Astrocyte (in vitro differentiated cells and primary cell): ENCODE measurements at regions not wholly inside any gene's neighbourhood (a gene's known extent, or its start where the extent isn't known, plus 50 kb on each side); places are given as distances from the start of the nearest gene placed in this dataset.

Experiments
- CTCF ChIP-seq: IDR thresholded peaks from 2 replicates; pipeline ENCODE4 v1.5.1; 2011; ENCODE audit warnings: low read depth, mild to moderate bottlenecking, inconsistent platforms, low read length, moderate library complexity; ENCODE audit not compliant: insufficient read depth
- EZH2 ChIP-seq: IDR thresholded peaks from 2 replicates; pipeline ENCODE4 v1.6.1; 2012; ENCODE audit warnings: mild to moderate bottlenecking, low read length, inconsistent platforms; ENCODE audit not compliant: insufficient read depth

GRCh38 chr2:7490672-7491071 is 573.5 kb downstream of the RNF144A start:
- TF ChIP-seq CTCF = no peak
- TF ChIP-seq EZH2 = no peak
